ENCODE measurements at regions not wholly inside any gene's neighbourhood (a gene's known extent, or its start where the extent isn't known, plus 50 kb on each side); places are given as distances from the start of the nearest gene placed in this dataset.

GRCh38 chr22:48705159-48705916 is 1122.3 kb downstream of the BRD1 start:
- no peak for DNase-seq (ENCODE audit: low read depth, low spot score)

GRCh38 chr22:48704335-48704734 is 1123.3 kb downstream of the BRD1 start:
- no peak for DNase-seq (ENCODE audit: low read depth, low spot score)

DNA sequence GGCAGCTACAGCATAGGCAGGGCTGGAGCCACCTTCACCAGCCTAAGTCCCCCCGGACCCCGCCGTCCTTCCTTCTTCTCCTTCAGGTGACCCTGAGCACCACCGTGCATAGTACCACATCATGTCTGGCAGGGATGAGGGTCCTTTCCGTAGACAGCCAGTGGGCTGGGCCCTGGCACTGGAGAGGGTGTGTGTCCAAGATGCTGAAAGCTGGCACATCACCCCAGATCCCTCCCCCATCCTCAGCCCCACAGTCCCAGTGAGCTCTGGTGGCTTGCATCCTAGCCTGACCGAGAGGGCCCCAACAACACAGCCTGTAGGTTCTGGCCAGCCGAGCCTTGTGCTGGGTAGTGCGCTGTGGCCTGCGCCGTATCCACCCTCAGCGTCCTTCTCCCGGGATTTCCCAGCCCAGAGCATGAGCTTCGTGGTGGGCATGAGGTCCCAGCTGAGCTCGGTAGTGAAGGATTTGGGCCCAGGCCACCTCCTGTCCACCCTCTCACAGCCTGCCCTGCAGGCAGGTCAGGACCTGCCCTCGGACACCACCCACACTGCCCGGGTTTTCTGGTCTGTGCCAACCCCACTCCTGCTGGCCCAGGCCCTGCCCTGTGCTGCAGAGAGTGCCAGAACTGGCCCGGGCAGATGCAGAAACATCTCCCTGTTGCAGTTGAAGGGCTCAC is 1124.3 kb downstream of the BRD1 start:
- no peak for DNase-seq (ENCODE audit: low read depth, low spot score)

DNA sequence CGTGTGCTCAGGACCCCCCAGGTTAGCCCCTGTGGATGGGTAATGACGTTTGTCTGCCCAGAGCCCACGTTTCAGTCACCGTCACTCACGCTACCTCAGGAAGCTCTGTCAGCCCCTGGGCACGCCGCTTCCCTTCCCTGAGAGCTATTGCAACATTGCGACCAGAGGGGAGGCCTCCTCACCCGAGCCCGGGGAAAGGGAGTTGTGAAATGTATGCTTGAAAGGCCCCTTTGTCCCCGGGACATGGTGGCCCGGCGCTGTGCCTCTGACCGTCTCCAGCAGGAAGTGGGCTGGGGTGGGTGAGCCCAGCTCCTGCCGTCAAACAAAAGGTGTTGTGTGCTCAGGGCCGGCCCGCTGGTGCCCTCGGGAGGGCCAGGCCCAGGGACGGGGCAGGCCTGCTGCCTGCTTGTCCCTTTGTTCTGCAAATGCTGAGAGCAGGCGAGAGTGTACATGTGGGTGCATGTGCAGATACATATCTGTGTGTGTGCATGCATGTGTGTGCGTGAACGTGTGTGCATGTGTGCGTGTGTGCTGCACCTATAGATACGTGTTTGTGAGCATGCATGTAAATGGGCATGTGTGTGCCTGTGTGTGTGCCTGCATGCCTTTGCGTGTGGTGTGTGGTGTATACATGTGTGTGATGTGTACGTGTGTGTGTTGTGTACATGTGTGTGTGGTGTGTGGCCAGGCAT is 1125.0 kb downstream of the BRD1 start:
- no peak for DNase-seq (ENCODE audit: low read depth, low spot score)

- DNase-seq (ENCODE audit: low read depth, low spot score), result no peak
These were observed 1126.2 kb downstream of the BRD1 start for GRCh38 chr22:48701296-48702030.

DNA sequence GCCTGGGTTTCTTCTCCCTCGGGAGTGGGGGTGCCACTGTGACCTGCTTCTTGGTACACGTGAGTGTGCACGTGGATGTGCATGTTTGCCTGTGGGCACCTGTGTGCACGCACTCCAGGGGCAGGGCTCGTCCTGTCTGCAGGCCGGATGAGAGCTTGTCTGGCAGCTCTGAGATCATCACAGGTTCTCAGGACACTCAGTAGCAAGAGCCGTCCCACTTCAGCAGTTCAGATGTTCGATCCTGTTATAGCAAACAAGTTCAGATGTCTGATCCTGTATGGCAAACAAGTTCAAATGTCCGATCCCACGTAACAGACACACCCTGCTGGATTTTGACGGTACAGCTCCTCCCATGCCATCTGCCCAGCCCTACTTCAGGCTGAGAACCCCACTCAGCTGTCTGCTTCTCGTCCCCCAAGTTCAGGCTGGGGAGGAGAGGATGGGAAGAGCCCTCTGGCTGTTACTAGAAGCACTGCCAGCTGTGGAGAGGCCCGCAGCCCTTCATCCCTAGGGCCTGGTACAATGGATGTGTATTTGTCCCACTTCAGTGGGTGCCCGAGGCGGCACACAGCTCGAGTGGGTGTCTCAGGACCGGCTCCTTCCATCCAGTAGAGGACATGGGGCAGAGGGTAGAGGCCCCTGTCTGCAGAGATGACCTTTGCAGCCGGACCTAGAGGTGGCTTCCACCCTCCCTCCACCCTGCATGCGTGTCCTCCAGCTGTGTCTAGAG is 1126.9 kb downstream of the BRD1 start:
- DNase-seq (ENCODE audit: low read depth, low spot score), result no peak

DNA sequence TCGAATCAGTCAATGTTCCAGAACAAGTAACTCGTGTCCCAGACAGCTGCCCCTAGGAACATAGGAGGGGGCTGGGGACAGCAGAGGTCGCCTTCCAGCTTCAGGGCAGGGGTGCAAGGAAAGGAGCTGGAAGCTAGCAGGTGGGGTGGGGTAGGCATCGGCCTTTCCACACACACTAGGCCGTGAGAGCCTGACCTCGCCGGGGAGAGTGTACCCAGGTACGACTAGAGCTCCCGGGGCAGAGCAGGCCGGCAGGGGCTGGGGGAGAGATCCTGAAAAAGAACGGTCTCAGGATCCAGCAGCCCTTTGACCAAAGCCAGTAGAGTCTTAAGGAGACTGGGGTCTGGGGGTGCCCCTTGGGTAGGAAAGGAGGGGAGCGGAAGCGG is 1127.5 kb downstream of the BRD1 start:
- DNase-seq (ENCODE audit: low read depth, low spot score), result no peak

GRCh38 chr22:48699511-48699910 is 1128.2 kb downstream of the BRD1 start:
- no peak for DNase-seq (ENCODE audit: low read depth, low spot score)

DNA sequence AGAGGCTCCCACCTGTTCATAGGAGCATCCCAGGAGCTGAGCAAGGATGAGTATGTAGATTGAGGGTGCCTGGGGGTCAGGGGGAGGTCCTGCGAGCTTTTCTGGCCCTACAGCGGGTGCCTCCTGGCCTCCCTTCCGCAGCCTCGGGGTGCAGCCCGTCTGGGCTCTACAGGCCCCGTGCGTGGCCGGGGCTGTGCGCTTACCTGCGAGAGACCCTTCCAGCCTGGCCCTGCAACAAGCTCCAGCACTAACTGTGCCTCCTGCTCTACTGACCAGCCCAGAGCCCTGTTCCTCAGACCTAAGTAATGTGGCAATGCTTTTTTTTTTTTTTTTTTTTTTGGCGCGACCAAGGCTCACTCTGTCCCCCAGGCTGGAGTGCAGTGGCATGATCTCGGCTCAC is 1129.1 kb downstream of the BRD1 start:
- no peak for DNase-seq (ENCODE audit: low read depth, low spot score)

DNA sequence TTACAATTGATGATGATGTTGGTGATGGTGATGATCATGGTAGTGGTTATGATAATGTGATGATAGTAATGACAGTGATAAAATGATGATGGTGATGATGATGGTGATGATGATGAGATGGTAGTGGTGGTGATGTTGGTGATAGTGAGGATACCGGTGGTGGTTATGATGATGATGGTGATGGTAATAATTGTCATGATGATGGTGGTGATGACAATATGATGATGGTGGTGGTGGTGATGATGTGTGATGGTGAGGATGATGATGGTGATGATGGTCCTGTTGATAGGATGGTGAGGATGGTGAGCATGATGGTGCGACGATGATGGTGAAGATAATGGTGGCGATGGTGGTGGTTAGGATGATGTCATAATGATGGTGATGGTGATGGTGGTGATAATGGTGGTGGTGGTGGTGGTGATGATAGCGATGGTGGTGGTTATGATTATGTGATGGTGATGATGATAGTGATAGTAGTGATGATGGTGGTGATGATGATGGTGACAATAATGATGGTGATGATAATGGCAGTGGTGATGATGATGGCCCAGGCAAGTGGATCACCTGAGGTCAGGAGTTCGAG is 1129.9 kb downstream of the BRD1 start:
- DNase-seq (ENCODE audit: low read depth, low spot score), result no peak

- DNase-seq (ENCODE audit: low read depth, low spot score), result no peak
These were observed 1130.5 kb downstream of the BRD1 start for GRCh38 chr22:48697223-48697622.

GRCh38 chr22:48696371-48696770 is 1131.3 kb downstream of the BRD1 start:
- no peak for DNase-seq (ENCODE audit: low read depth, low spot score)

GRCh38 chr22:48695731-48696305 is 1131.9 kb downstream of the BRD1 start:
- no peak for DNase-seq (ENCODE audit: low read depth, low spot score)

- no peak for DNase-seq (ENCODE audit: low read depth, low spot score)
These were observed 1132.4 kb downstream of the BRD1 start for GRCh38 chr22:48695251-48695650.

DNA sequence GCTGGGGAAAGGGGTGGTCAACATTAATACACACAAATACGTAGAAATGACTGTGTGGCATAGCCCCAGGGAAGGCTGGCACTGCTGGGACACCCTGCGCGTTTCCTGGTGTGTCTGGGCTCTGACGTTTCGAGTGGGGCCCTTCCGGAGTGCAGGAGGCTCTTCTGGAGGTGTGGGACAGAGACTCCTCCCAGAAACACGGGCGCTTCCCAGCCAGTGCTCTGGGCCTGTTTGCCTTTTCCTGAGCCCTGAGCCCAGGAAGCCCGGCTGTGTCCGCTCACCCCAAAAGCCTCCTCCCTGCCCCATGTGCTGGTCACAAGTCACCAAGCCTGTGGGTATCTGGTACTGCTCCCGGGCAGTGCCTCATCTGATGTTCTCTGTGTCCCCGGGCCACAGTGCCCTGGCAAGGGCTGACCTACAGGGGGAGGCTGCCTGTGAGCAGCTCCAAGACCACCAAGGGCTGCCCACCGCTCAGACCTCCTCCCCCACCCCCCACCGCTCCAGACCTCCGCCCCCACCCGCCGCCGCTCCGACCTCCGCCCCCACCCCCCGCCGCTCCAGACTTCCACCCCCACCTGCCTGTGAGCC is 1133.3 kb downstream of the BRD1 start:
- DNase-seq (ENCODE audit: low read depth, low spot score), result no peak

DNA sequence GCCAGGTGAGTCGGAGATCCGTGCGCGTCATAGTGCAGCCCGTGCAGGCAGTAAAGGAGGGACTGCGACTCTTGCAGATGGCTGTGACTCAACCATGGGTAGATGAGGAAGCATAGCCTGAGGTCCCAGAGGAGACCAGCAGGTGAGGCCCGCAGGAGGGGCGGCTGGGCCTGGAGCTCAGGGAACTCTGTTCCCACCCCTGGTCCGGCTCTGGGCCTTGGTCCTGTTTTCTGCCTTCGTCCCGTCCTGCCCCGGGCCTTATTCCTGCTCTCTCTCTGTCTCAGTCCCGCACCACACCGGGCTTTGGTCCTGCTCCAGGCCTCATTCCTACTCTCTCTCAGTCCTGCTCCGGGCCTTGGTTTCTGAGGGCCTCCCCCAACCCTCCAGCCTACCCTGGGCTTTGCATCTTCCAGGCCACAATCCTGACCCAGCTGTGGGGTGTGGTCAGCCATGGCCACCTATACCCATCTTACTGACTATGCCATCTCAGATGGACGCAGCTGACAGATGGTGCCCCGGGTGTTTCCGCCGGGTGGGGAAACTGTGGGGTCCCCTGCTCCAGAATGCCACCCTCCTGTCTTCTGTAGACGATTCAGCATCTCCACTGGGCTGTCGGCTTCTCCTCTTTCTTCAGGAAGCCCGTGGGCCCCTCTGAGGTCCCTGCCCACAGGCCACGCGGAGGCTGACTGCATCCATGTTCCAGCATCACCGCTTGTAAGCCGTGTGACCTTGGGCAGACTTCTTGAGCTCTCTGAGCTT is 1134.1 kb downstream of the BRD1 start:
- DNase-seq (ENCODE audit: low read depth, low spot score), result no peak

DNA sequence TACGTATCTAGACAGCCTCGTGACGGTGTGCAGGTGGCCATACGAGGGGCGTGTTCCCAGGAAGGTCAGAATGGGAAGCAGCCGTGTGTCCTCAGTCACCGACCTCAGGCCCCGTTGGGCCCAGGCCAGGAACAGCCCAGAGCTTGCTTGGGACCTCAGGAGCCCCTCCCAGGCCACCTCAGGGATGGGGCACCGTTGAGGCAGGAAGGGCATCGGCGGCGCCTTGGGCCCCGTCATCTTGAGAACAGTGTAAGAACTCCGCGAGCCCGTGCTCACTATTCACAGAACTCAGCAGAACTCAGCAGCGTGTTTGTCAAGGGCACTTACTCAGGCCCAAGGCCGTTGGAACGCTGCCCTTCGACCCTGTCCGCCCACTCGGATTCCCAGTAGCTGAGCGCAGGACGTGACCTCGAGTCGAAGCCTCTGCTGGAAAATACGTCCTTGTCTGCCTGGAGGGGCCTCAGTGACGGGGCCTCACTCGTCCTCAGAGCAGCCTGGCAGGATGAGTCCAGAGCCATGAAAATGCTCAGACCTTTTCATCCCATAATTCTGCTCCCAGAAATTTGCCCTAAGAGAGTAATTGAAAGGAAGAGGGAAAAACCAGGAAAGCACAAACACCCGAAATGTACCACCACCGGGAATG is 1134.8 kb downstream of the BRD1 start:
- no peak for DNase-seq (ENCODE audit: low read depth, low spot score)

DNA sequence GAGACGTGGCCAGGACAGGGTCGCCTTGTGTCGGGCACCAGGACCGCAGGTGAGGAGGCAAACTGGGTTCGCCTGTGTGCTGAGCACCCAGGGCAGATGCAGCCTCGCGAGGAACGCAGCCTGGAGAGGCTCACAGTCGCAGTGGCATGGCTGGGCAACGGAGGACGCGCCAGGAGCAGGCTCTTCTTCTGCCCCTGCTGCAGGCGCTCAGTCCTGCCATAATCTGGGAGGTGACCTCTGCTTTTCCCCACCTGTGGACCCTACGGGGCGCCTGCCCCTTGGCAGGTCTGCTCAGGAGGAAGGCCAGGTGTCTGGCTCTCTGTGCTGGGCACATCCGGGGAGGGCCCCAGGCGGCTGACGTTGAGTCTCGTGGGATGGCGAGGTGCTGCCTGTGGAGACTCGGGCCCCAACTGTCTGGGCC is 1136.2 kb downstream of the BRD1 start:
- DNase-seq (ENCODE audit: low read depth, low spot score), result no peak
